GM23338 (cell line): ENCODE measurements at regions not wholly inside any gene's neighbourhood (a gene's known extent, or its start where the extent isn't known, plus 50 kb on each side); places are given as distances from the start of the nearest gene placed in this dataset.

Experiments
- ATAC-seq: fragments of 200-7000 bp; cut with Tn5 transposase; 3 replicates; pipeline ENCODE4 v1.9.1; 2020
- DNase-seq: peaks from one replicate; pipeline ENCODE4 v3.0.0-alpha.2; 2015; ENCODE audit warnings: low spot score
- H2AFZ ChIP-seq: fragments of 200-600 bp; sonication (generic); 2 replicates; pipeline ENCODE4 v1.8.0; 2016; ENCODE audit warnings: antibody characterized with exemption, mild to moderate bottlenecking, moderate library complexity
- H3F3A ChIP-seq: fragments of 200-600 bp; sonication (generic); replicated peaks from 2 replicates; pipeline ENCODE4 v1.8.0; 2017; ENCODE audit warnings: antibody characterized with exemption, mixed run types, low read depth
- H3K27ac ChIP-seq: fragments of 200-600 bp; sonication (generic); 2 replicates; pipeline ENCODE4 v1.6.1; 2016; ENCODE audit warnings: low read depth
- H3K27me3 ChIP-seq: fragments of 200-600 bp; sonication (generic); 2 replicates; pipeline ENCODE4 v1.8.0; 2016; ENCODE audit warnings: mild to moderate bottlenecking, mixed run types, moderate library complexity; ENCODE audit not compliant: insufficient read depth
- H3K36me3 ChIP-seq: fragments of 200-600 bp; sonication (generic); 2 replicates; pipeline ENCODE4 v1.8.0; 2016; ENCODE audit warnings: mild to moderate bottlenecking; ENCODE audit not compliant: insufficient read depth
- H3K4me1 ChIP-seq: fragments of 200-600 bp; sonication (generic); 2 replicates; pipeline ENCODE4 v1.8.0; 2016; ENCODE audit warnings: mild to moderate bottlenecking, moderate library complexity; ENCODE audit not compliant: insufficient read depth
- H3K4me2 ChIP-seq: fragments of 200-600 bp; sonication (generic); 2 replicates; pipeline ENCODE4 v1.7.1; 2017; ENCODE audit warnings: mixed run types
- H3K4me3 ChIP-seq: fragments of 200-600 bp; sonication (generic); 2 replicates; pipeline ENCODE4 v1.6.1; 2016; ENCODE audit warnings: mixed run types
- H3K79me2 ChIP-seq: fragments of 200-600 bp; sonication (generic); replicated peaks from 2 replicates; pipeline ENCODE4 v1.8.0; 2017; ENCODE audit warnings: mild to moderate bottlenecking; ENCODE audit not compliant: insufficient read depth
- H3K9me2 ChIP-seq: fragments of 200-600 bp; sonication (generic); 2 replicates; pipeline ENCODE4 v1.8.0; 2017; ENCODE audit not compliant: insufficient read depth
- H4K20me1 ChIP-seq: fragments of 200-600 bp; sonication (generic); replicated peaks from 2 replicates; pipeline ENCODE4 v1.8.0; 2017; ENCODE audit warnings: mild to moderate bottlenecking; ENCODE audit not compliant: insufficient read depth
- H3K27ac Mint-ChIP-seq: 2 replicates; pipeline ENCODE4 v1.8.0; 2020; ENCODE audit warnings: inconsistent platforms, mild to moderate bottlenecking, moderate library complexity, mixed read lengths
- H3K27me3 Mint-ChIP-seq: 3 replicates; pipeline ENCODE4 v1.8.0; 2022; ENCODE audit warnings: low read depth, mild to moderate bottlenecking, moderate library complexity, mixed read lengths, inconsistent platforms; ENCODE audit not compliant: insufficient read depth, poor library complexity
- H3K36me3 Mint-ChIP-seq: 3 replicates; pipeline ENCODE4 v1.8.0; 2021; ENCODE audit warnings: low read depth, mild to moderate bottlenecking, inconsistent platforms, moderate library complexity, mixed read lengths
- H3K4me1 Mint-ChIP-seq: 3 replicates; pipeline ENCODE4 v1.8.0; 2020; ENCODE audit warnings: mild to moderate bottlenecking, inconsistent platforms, mixed read lengths
- H3K4me3 Mint-ChIP-seq: 3 replicates; pipeline ENCODE4 v1.8.0; 2021; ENCODE audit warnings: moderate library complexity, mild to moderate bottlenecking, inconsistent platforms, mixed read lengths
- H3K9me3 Mint-ChIP-seq: 3 replicates; pipeline ENCODE4 v1.8.0; 2020; ENCODE audit warnings: moderate library complexity, mild to moderate bottlenecking, inconsistent platforms, mixed read lengths
- CREB1 ChIP-seq: fragments of 250-450 bp; sonication (Bioruptor Pico); IDR thresholded peaks from 2 replicates; pipeline ENCODE4 v1.5.0; 2020; ENCODE audit warnings: low read depth, mild to moderate bottlenecking, moderate library complexity
- EZH2 ChIP-seq: fragments of 200-600 bp; sonication (generic); IDR thresholded peaks from one replicate; pipeline ENCODE4 v1.8.0; 2017; ENCODE audit warnings: antibody characterized with exemption, mild to moderate bottlenecking, low read depth; ENCODE audit not compliant: unreplicated experiment
- EZH2phosphoT487 ChIP-seq: fragments of 200-600 bp; sonication (generic); IDR thresholded peaks from one replicate; pipeline ENCODE4 v1.8.1; 2018; ENCODE audit warnings: antibody characterized with exemption; ENCODE audit not compliant: unreplicated experiment
- JUNB ChIP-seq: IDR thresholded peaks from one replicate; pipeline ENCODE4 v1.6.1; 2016; ENCODE audit warnings: antibody characterized with exemption; ENCODE audit not compliant: unreplicated experiment
- NANOG ChIP-seq: IDR thresholded peaks from 2 replicates; pipeline ENCODE4 v1.6.1; 2016; ENCODE audit warnings: antibody characterized with exemption, borderline replicate concordance
- POLR2AphosphoS5 ChIP-seq: IDR thresholded peaks from 2 replicates; pipeline ENCODE4 v1.6.1; 2016; ENCODE audit warnings: antibody characterized with exemption, low read depth
- STAT1 ChIP-seq: IDR thresholded peaks from one replicate; pipeline ENCODE4 v1.6.1; 2016; ENCODE audit warnings: antibody characterized with exemption; ENCODE audit not compliant: unreplicated experiment
- ZNF114 ChIP-seq: fragments of 250-450 bp; sonication (Bioruptor Pico); IDR thresholded peaks from 2 replicates; pipeline ENCODE4 v1.5.0; 2020; ENCODE audit warnings: mild to moderate bottlenecking, moderate library complexity
- ZNF331 ChIP-seq: fragments of 250-450 bp; sonication (Bioruptor Pico); IDR thresholded peaks from 2 replicates; pipeline ENCODE4 v1.5.0; 2020; ENCODE audit warnings: low read depth, mild to moderate bottlenecking, moderate library complexity
- ZNF462 ChIP-seq: fragments of 250-450 bp; sonication (Bioruptor Pico); IDR thresholded peaks from 2 replicates; pipeline ENCODE4 v1.5.0; 2020; ENCODE audit warnings: mild to moderate bottlenecking, moderate library complexity
- TF ChIP-seq, protein P1 (sequence below), 2 experiments: fragments of 200-600 bp in 1 of 2; sonication (generic) in 1 of 2; conservative IDR thresholded peaks; 2 replicates each; pipeline versions ENCODE4 v1.5.1 to v1.6.1; 2016 to 2017; ENCODE audit warnings: antibody characterized with exemption in 2 of 2, low read depth in 2 of 2, mild to moderate bottlenecking in 2 of 2, moderate library complexity in 1 of 2
- TF ChIP-seq, protein P2 (sequence below): IDR thresholded peaks from 2 replicates; pipeline ENCODE4 v1.6.1; 2016; ENCODE audit warnings: antibody characterized with exemption
- TF ChIP-seq, protein P3 (sequence below): IDR thresholded peaks from one replicate; pipeline ENCODE4 v1.6.1; 2018; ENCODE audit warnings: antibody characterized with exemption; ENCODE audit not compliant: unreplicated experiment

DNA sequence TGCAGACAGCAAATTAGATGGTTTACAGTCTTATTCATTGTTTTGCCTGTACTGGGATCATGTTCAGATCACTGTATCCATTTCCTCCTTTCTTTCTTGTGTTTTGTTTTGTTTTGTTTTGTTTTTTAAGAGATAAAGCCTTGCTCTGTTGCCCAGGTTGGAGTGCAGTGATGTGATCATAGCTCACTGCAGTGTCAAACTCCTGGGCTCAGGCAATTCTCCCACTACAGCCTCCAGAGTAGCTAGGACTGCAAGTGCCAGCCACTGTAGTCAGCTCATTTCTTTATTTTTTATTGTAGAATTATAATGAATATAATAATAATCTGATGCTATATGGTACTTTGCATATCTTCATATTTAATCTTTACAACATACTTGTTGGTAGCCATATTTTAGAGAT is 403.7 kb upstream of the B3GALT2 start:
- no peak overlapping the region for H3K4me3 Mint-ChIP-seq
- no peaks in the 10 kb centered on the region for H3K36me3 ChIP-seq
- H3K27me3 ChIP-seq, result no peaks in the 10 kb centered on the region
- no peaks in the 10 kb centered on the region for H3K9me2 ChIP-seq
- no peak overlapping the region for H3K4me3 ChIP-seq
- TF ChIP-seq, protein P1, sequence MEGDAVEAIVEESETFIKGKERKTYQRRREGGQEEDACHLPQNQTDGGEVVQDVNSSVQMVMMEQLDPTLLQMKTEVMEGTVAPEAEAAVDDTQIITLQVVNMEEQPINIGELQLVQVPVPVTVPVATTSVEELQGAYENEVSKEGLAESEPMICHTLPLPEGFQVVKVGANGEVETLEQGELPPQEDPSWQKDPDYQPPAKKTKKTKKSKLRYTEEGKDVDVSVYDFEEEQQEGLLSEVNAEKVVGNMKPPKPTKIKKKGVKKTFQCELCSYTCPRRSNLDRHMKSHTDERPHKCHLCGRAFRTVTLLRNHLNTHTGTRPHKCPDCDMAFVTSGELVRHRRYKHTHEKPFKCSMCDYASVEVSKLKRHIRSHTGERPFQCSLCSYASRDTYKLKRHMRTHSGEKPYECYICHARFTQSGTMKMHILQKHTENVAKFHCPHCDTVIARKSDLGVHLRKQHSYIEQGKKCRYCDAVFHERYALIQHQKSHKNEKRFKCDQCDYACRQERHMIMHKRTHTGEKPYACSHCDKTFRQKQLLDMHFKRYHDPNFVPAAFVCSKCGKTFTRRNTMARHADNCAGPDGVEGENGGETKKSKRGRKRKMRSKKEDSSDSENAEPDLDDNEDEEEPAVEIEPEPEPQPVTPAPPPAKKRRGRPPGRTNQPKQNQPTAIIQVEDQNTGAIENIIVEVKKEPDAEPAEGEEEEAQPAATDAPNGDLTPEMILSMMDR (conservative IDR thresholded peaks at IDR 0.05; ENCODE audit: low read depth in 2 of 2), result no peak
- TF ChIP-seq, protein P2, sequence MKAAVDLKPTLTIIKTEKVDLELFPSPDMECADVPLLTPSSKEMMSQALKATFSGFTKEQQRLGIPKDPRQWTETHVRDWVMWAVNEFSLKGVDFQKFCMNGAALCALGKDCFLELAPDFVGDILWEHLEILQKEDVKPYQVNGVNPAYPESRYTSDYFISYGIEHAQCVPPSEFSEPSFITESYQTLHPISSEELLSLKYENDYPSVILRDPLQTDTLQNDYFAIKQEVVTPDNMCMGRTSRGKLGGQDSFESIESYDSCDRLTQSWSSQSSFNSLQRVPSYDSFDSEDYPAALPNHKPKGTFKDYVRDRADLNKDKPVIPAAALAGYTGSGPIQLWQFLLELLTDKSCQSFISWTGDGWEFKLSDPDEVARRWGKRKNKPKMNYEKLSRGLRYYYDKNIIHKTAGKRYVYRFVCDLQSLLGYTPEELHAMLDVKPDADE, result no peak
- no peak for TF ChIP-seq ZNF114 (CRISPR knock-in tag)
- no peak for TF ChIP-seq CREB1
- no peak for TF ChIP-seq POLR2AphosphoS5
- TF ChIP-seq EZH2phosphoT487, result no peak
- TF ChIP-seq ZNF462 (CRISPR knock-in tag), result no peak
- TF ChIP-seq NANOG, result no peak
- TF ChIP-seq, protein P3, sequence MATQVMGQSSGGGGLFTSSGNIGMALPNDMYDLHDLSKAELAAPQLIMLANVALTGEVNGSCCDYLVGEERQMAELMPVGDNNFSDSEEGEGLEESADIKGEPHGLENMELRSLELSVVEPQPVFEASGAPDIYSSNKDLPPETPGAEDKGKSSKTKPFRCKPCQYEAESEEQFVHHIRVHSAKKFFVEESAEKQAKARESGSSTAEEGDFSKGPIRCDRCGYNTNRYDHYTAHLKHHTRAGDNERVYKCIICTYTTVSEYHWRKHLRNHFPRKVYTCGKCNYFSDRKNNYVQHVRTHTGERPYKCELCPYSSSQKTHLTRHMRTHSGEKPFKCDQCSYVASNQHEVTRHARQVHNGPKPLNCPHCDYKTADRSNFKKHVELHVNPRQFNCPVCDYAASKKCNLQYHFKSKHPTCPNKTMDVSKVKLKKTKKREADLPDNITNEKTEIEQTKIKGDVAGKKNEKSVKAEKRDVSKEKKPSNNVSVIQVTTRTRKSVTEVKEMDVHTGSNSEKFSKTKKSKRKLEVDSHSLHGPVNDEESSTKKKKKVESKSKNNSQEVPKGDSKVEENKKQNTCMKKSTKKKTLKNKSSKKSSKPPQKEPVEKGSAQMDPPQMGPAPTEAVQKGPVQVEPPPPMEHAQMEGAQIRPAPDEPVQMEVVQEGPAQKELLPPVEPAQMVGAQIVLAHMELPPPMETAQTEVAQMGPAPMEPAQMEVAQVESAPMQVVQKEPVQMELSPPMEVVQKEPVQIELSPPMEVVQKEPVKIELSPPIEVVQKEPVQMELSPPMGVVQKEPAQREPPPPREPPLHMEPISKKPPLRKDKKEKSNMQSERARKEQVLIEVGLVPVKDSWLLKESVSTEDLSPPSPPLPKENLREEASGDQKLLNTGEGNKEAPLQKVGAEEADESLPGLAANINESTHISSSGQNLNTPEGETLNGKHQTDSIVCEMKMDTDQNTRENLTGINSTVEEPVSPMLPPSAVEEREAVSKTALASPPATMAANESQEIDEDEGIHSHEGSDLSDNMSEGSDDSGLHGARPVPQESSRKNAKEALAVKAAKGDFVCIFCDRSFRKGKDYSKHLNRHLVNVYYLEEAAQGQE, result no peak
- TF ChIP-seq EZH2, result no peak
- no peak for TF ChIP-seq JUNB
- no peak for TF ChIP-seq ZNF331 (CRISPR knock-in tag)
- TF ChIP-seq STAT1, result no peak
- H3K4me2 ChIP-seq, result no peak overlapping the region
- H2AFZ ChIP-seq, result no peak overlapping the region; the same call in 1 of the 2 replicates
- no peak overlapping the region for H3K27ac Mint-ChIP-seq
- H3K27ac ChIP-seq, result no peak overlapping the region
- no peaks in the 10 kb centered on the region for H4K20me1 ChIP-seq
- H3K4me1 Mint-ChIP-seq, result peaks cover 67% of the 10 kb centered on the region
- H3F3A ChIP-seq, result no peaks in the 10 kb centered on the region
- no peak for ATAC-seq
- peaks cover 76% of the 10 kb centered on the region for H3K4me1 ChIP-seq
- no peak for DNase-seq
- peaks cover 12% of the 10 kb centered on the region for H3K27me3 Mint-ChIP-seq
- no peaks in the 10 kb centered on the region for H3K79me2 ChIP-seq
- H3K36me3 Mint-ChIP-seq, result no peaks in the 10 kb centered on the region
- no peaks in the 10 kb centered on the region for H3K9me3 Mint-ChIP-seq
